Ovary (tissue), 3 donors: ENCODE measurements at regions not wholly inside any gene's neighbourhood (a gene's known extent, or its start where the extent isn't known, plus 50 kb on each side); places are given as distances from the start of the nearest gene placed in this dataset.

ENCODE experiments used
- EP300 ChIP-seq: sonication (generic); formaldehyde crosslinking; IDR thresholded peaks from one replicate; pipeline ENCODE4 v1.6.1; 2017; ENCODE audit warnings: antibody characterized with exemption
- POLR2A ChIP-seq: fragments of 450-650 bp; IDR thresholded peaks from one replicate; pipeline ENCODE4 v1.6.1; 2017; ENCODE audit warnings: antibody characterized with exemption, mild to moderate bottlenecking, moderate library complexity
- TF ChIP-seq, protein P1 (sequence below), 3 donors: fragments of 450-650 bp in 2 of 3; fragments of 200-600 bp in 1 of 3; IDR thresholded peaks; one replicate each; pipeline versions ENCODE4 v1.5.1 to v1.8.0; 2016 to 2022; ENCODE audit warnings: antibody characterized with exemption in 3 of 3, mild to moderate bottlenecking in 1 of 3
- donor health status: DM: no; HTN: no; CAD: no.

DNA sequence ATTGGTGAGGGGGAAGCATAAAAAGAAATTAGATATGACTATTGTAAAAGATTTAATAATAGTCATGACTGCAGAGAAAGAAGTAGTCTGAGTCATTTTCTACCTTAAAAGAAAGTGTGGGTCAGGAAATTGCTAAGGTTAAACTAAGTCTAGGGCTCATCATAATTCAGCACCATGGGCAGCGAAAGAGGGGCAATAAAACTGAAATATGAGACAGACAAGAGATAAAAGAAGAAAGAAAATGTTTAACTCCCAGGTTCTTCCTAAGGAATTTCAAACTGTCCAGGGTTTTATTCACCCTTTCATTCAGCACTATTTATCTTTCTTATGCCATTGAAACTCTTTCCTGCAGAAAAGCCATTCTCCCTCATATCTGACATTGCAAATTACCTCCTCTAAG lies 114.4 kb upstream of the API5 start:
- TF ChIP-seq, protein P1, sequence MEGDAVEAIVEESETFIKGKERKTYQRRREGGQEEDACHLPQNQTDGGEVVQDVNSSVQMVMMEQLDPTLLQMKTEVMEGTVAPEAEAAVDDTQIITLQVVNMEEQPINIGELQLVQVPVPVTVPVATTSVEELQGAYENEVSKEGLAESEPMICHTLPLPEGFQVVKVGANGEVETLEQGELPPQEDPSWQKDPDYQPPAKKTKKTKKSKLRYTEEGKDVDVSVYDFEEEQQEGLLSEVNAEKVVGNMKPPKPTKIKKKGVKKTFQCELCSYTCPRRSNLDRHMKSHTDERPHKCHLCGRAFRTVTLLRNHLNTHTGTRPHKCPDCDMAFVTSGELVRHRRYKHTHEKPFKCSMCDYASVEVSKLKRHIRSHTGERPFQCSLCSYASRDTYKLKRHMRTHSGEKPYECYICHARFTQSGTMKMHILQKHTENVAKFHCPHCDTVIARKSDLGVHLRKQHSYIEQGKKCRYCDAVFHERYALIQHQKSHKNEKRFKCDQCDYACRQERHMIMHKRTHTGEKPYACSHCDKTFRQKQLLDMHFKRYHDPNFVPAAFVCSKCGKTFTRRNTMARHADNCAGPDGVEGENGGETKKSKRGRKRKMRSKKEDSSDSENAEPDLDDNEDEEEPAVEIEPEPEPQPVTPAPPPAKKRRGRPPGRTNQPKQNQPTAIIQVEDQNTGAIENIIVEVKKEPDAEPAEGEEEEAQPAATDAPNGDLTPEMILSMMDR (IDR thresholded peaks at IDR 0.05): no peak
- no peak for TF ChIP-seq EP300
- TF ChIP-seq POLR2A: no peak
